A673 (cell line): ENCODE measurements at regions not wholly inside any gene's neighbourhood (a gene's known extent, or its start where the extent isn't known, plus 50 kb on each side); places are given as distances from the start of the nearest gene placed in this dataset.

Experiments
- CTCF ChIP-seq: fragments of 300-800, 200-600 bp; sonication (generic); conservative IDR thresholded peaks from 2 replicates; pipeline ENCODE4 v1.5.1; 2017; ENCODE audit warnings: low read depth, mild to moderate bottlenecking, antibody characterized with exemption, low read length, moderate library complexity, mixed read lengths
- EZH2 ChIP-seq: fragments of 200-600 bp; sonication (generic); IDR thresholded peaks from 2 replicates; pipeline ENCODE4 v1.6.1; 2017; ENCODE audit warnings: borderline replicate concordance, low read depth, mild to moderate bottlenecking, mixed read lengths, antibody characterized with exemption, low read length; ENCODE audit not compliant: poor library complexity, severe bottlenecking

- TF ChIP-seq CTCF (no peak), EZH2 (no peak)
Observed at GRCh38 chr2:236833501-236834073, 252.1 kb upstream of the COPS8 start.
